Right lobe of liver (tissue), 6 donors: ENCODE measurements at regions not wholly inside any gene's neighbourhood (a gene's known extent, or its start where the extent isn't known, plus 50 kb on each side); places are given as distances from the start of the nearest gene placed in this dataset.

Experiments
- ATAC-seq, 4 donors: fragments of 200-7000 bp; cut with Tn5 transposase; one replicate each; pipeline ENCODE4 v1.9.1; 2020; ENCODE audit warnings: mild to moderate bottlenecking in 4 of 4, moderate library complexity in 4 of 4
- DNase-seq, 3 donors: peaks; one replicate each; pipeline ENCODE4 v3.0.0-alpha.2; 2020
- H3K27ac ChIP-seq, 3 donors: fragments of 200-600 bp; one replicate each; pipeline ENCODE4 v1.8.0; 2022
- H3K27me3 ChIP-seq, 2 donors: fragments of 200-600 bp; one replicate each; pipeline ENCODE4 v1.8.0; 2022
- H3K36me3 ChIP-seq, 4 donors: fragments of 200-600 bp; sonication (generic) in 1 of 4; one replicate each; pipeline versions ENCODE4 v1.5.1 to v1.8.0; 2017 to 2022; ENCODE audit warnings: control low read depth in 1 of 4
- H3K4me1 ChIP-seq, 4 donors: fragments of 200-600 bp; sonication (generic) in 1 of 4; one replicate each; pipeline versions ENCODE4 v1.5.1 to v1.8.0; 2017 to 2022; ENCODE audit warnings: control low read depth in 1 of 4
- H3K4me3 ChIP-seq, 3 donors: fragments of 200-600 bp; one replicate each; pipeline ENCODE4 v1.8.0; 2022
- H3K9me3 ChIP-seq, 4 donors: fragments of 200-600 bp; sonication (generic) in 1 of 4; one replicate each; pipeline versions ENCODE4 v1.5.1 to v1.8.0; 2017 to 2022; ENCODE audit warnings: control low read depth in 1 of 4
- POLR2A ChIP-seq: fragments of 450-650 bp; IDR thresholded peaks from one replicate; pipeline ENCODE4 v1.6.1; 2017; ENCODE audit warnings: antibody characterized with exemption, mild to moderate bottlenecking
- WGBS: methylation state at CpG from one replicate; pipeline ENCODE4 v1.1.6; 2018; ENCODE audit warnings: low coverage, low lambda C conversion rate; ENCODE audit not compliant: insufficient coverage; ENCODE audit errors: missing lambda C conversion rate; 5-methylcytosine and 5-hydroxymethylcytosine counted together
- intact Hi-C, 2 donors: fragments of 100-400 bp; cut with DNase I; formaldehyde crosslinking; loops; one replicate each; pipeline versions ENCODE4 v1.11.2 to v1.14.1; 2022
- TF ChIP-seq, protein P1 (sequence below), 4 donors: fragments of 200-600 bp in 3 of 4; fragments of 450-650 bp in 1 of 4; IDR thresholded peaks; one replicate each; pipeline versions ENCODE4 v1.5.1 to v1.8.0; 2016 to 2022; ENCODE audit warnings: antibody characterized with exemption in 4 of 4, mild to moderate bottlenecking in 2 of 4
- donor health status: DM: no; HTN: yes; CAD: no.
- donor health status: DM: no; HTN: no; CAD: no.
- donor health status: DM: no; HTN: no; CAD: no.
- donor health status: DM: no; HTN: yes; CAD: no.
- donor health status: DM: no; HTN: yes; CAD: no.

DNA sequence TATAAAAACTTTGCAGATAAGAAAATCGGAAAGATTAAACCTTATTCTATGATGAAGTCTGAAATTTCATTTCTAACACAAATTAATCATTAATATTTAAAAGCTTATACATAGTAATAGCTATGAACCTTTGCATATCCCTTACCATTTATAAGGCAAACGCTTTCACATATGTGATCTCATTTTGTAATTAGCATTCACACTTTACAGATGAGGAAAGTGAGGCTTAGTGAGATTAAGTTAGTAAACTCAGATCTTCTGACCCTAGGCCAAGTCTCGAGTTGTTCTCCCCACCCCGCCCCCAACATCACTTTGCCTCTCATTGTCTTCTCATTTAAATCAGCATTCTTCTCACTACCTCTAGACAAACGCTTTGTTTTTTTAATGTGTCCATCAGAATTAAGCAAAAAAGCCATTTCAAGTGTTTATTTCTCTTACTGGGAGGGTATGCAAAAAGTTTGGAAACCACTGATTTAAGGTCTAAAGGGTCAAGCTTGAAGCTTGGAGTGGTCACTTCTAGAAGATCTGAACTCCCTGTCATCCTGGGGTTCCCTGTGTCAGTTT, 172.9 kb upstream of the BCL6 start:
- Histone ChIP-seq H3K9me3 (no peaks in the 10 kb centered on the region), H3K27ac (no peak overlapping the region), H3K36me3 (no peaks in the 10 kb centered on the region), H3K4me1 (no peaks in the 10 kb centered on the region), H3K4me3 (no peak overlapping the region), H3K27me3 (no peaks in the 10 kb centered on the region)
- DNase-seq: no peak
- intact Hi-C loops: no loop called here
- no peak for ATAC-seq
- 78% methylated on average over 5 of the region's 5 CpGs for WGBS
- no peak for TF ChIP-seq POLR2A
- TF ChIP-seq, protein P1, sequence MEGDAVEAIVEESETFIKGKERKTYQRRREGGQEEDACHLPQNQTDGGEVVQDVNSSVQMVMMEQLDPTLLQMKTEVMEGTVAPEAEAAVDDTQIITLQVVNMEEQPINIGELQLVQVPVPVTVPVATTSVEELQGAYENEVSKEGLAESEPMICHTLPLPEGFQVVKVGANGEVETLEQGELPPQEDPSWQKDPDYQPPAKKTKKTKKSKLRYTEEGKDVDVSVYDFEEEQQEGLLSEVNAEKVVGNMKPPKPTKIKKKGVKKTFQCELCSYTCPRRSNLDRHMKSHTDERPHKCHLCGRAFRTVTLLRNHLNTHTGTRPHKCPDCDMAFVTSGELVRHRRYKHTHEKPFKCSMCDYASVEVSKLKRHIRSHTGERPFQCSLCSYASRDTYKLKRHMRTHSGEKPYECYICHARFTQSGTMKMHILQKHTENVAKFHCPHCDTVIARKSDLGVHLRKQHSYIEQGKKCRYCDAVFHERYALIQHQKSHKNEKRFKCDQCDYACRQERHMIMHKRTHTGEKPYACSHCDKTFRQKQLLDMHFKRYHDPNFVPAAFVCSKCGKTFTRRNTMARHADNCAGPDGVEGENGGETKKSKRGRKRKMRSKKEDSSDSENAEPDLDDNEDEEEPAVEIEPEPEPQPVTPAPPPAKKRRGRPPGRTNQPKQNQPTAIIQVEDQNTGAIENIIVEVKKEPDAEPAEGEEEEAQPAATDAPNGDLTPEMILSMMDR (IDR thresholded peaks at IDR 0.05): no peak

GRCh38 chr3:187919048-187919447, 173.8 kb upstream of the BCL6 start:
- WGBS: 40% methylated on average over 2 of the region's 6 CpGs
- Histone ChIP-seq H3K9me3 (no peaks in the 10 kb centered on the region), H3K4me1 (no peaks in the 10 kb centered on the region), H3K27ac (no peak overlapping the region), H3K27me3 (no peaks in the 10 kb centered on the region), H3K36me3 (no peaks in the 10 kb centered on the region), H3K4me3 (no peak overlapping the region)
- ATAC-seq (peak in 3 of 4 donors; percentile 26 to 51 (median 47)), DNase-seq (no peak)
- TF ChIP-seq POLR2A: no peak
- TF ChIP-seq, protein P1 (IDR thresholded peaks at IDR 0.05): no peak
- intact Hi-C loops: no loop called here

- H3K27ac ChIP-seq: no peak overlapping the region
- intact Hi-C loops: no loop called here
- H3K9me3 ChIP-seq: no peaks in the 10 kb centered on the region
- H3K27me3 ChIP-seq: no peaks in the 10 kb centered on the region
- peak in 2 of 4 donors; percentile 32 to 46 for ATAC-seq
- 47% methylated on average over 2 of the region's 3 CpGs for WGBS
- no peaks in the 10 kb centered on the region for H3K4me1 ChIP-seq
- no peak overlapping the region for H3K4me3 ChIP-seq
- no peak for DNase-seq
- no peaks in the 10 kb centered on the region for H3K36me3 ChIP-seq
- TF ChIP-seq POLR2A: no peak
- TF ChIP-seq, protein P1 (IDR thresholded peaks at IDR 0.05): no peak
Measured at GRCh38 chr3:187919544-187919943, 174.3 kb upstream of the BCL6 start.

DNA sequence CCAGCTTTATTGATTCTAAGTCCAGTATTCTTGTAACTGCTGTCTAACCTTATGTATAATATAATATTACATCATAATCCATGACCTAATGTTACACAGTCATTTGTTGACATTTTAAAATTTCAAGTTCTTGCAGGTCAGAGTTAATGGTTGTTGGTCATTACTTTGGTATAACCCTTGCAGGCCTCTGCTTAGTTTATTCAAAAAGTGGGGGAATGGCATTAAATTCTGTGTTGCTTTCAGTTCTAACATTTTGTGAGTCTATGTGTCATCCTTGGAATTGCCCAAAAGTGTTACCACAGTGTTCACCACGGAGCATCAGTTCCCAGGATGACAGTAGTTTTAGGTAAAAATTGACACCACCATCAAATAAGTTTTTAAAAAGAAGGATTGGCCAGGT, 174.8 kb upstream of the BCL6 start:
- no peak overlapping the region for H3K4me3 ChIP-seq
- no peaks in the 10 kb centered on the region for H3K4me1 ChIP-seq
- WGBS: 46% methylated on average over 1 of the region's 1 CpG
- H3K9me3 ChIP-seq: peaks cover 0 to 3% (median 0%) of the 10 kb centered on the region in 4 donors
- no peaks in the 10 kb centered on the region for H3K27me3 ChIP-seq
- DNase-seq (no peak), ATAC-seq (no peak)
- H3K27ac ChIP-seq: no peak overlapping the region
- no peak for TF ChIP-seq POLR2A
- TF ChIP-seq, protein P1 (IDR thresholded peaks at IDR 0.05): no peak
- intact Hi-C loops: no loop called here
- no peaks in the 10 kb centered on the region for H3K36me3 ChIP-seq

DNA sequence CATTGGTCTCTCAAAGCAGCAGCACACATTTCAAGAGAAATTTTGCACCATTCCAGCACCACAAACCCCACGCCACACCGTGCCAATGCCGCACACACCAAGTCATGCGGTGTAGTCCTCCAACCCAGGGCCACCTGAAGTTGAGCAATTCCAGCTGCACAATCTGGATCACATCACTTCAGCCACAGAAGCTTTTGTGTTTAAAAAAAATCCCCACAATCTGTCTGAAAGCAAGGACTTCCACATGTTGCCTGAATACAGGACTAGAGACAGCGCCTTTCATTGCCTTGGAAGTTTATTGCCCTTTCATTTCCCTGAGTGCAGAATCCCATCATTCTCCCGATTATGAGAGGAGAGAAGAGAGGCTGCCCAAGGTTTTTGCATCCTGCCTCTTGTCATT, 175.6 kb upstream of the BCL6 start:
- Histone ChIP-seq H3K36me3 (no peaks in the 10 kb centered on the region), H3K4me3 (no peak overlapping the region), H3K9me3 (peaks cover 0 to 5% (median 0%) of the 10 kb centered on the region in 4 donors), H3K27ac (no peak overlapping the region), H3K27me3 (no peaks in the 10 kb centered on the region), H3K4me1 (no peaks in the 10 kb centered on the region)
- no peak for DNase-seq
- intact Hi-C loops: no loop called here
- ATAC-seq: no peak
- WGBS: 81% methylated on average over 6 of the region's 6 CpGs
- TF ChIP-seq POLR2A: no peak
- TF ChIP-seq, protein P1 (IDR thresholded peaks at IDR 0.05): no peak
